SK-N-SH (cell line): ENCODE measurements at regions not wholly inside any gene's neighbourhood (a gene's known extent, or its start where the extent isn't known, plus 50 kb on each side); places are given as distances from the start of the nearest gene placed in this dataset.
A peak's percentile ranks its signal among the peaks of the same experiment; 100 is the strongest.

Experiments used
- CTCF ChIA-PET: fragments of 300-600, 350-600 bp; formaldehyde crosslinking; extraction: SDS; loops from one replicate; lab custom pipeline; 2021; lab: Yijun Ruan, JAX
- POLR2A ChIA-PET: fragments of 350-600 bp; sonication (Branson Sonifier 250); formaldehyde crosslinking; extraction: SDS; loops from one replicate; lab custom pipeline; 2020; ENCODE audit warnings: antibody characterized with exemption, inconsistent platforms; lab: Yijun Ruan, JAX
- DNase-seq: peaks from one replicate; pipeline ENCODE4 v3.0.0; 2012
- H2AFZ ChIP-seq: fragments of 200-600 bp; sonication (generic); 2 replicates; pipeline ENCODE4 v1.8.1; 2016; ENCODE audit warnings: antibody characterized with exemption, mild to moderate bottlenecking, low read depth
- H3F3A ChIP-seq: fragments of 200-600 bp; sonication (generic); replicated peaks from 2 replicates; pipeline ENCODE3; 2016; ENCODE audit warnings: antibody characterized with exemption, mild to moderate bottlenecking; ENCODE audit not compliant: insufficient read depth
- H3K27ac ChIP-seq, 2 experiments: fragments of 200-500 bp in 1 of 2; fragments of 200-600 bp in 1 of 2; sonication (Bioruptor generic) in 1 of 2; sonication (generic), shearing (Covaris generic) in 1 of 2; 2 replicates each; pipeline versions ENCODE4 v1.5.1 to v1.6.1; 2014 to 2016; ENCODE audit warnings: low read depth in 2 of 2, inconsistent platforms in 1 of 2, low read length in 1 of 2, mild to moderate bottlenecking in 1 of 2, mixed read lengths in 1 of 2
- H3K27me3 ChIP-seq: fragments of 200-600 bp; sonication (generic), shearing (Covaris generic); 2 replicates; pipeline ENCODE4 v1.6.1; 2016; ENCODE audit warnings: mixed run types; ENCODE audit not compliant: insufficient read depth
- H3K36me3 ChIP-seq, 2 experiments: fragments of 200-500 bp in 1 of 2; fragments of 200-600 bp in 1 of 2; sonication (Bioruptor generic) in 1 of 2; sonication (generic) in 1 of 2; replicated peaks in 1 of 2; 2 replicates each; pipeline versions ENCODE3 to v1.5.1; 2014 to 2016; ENCODE audit warnings: low read length in 1 of 2, mild to moderate bottlenecking in 1 of 2; ENCODE audit not compliant: insufficient read depth in 2 of 2, control insufficient read depth in 1 of 2
- H3K4me1 ChIP-seq, 2 experiments: fragments of 200-500 bp in 1 of 2; fragments of 200-600 bp in 1 of 2; sonication (Bioruptor generic) in 1 of 2; sonication (generic), shearing (Covaris generic) in 1 of 2; 2 replicates each; pipeline versions ENCODE4 v1.5.1 to v1.6.1; 2014 to 2016; ENCODE audit warnings: low read depth in 1 of 2, low read length in 1 of 2, mixed run types in 1 of 2; ENCODE audit not compliant: insufficient read depth in 2 of 2, control insufficient read depth in 1 of 2
- H3K4me2 ChIP-seq: fragments of 200-600 bp; sonication (generic), shearing (Covaris generic); 2 replicates; pipeline ENCODE4 v1.6.1; 2017; ENCODE audit warnings: mixed run types
- H3K4me3 ChIP-seq, 2 experiments: fragments of 200-500 bp in 1 of 2; fragments of 200-600 bp in 1 of 2; sonication (Bioruptor generic) in 1 of 2; sonication (generic), shearing (Covaris generic) in 1 of 2; 2 replicates each; pipeline versions ENCODE4 v1.5.1 to v1.8.1; 2014 to 2016; ENCODE audit warnings: low read depth in 2 of 2, inconsistent platforms in 1 of 2, low read length in 1 of 2, mild to moderate bottlenecking in 1 of 2, mixed read lengths in 1 of 2, moderate library complexity in 1 of 2
- H3K79me2 ChIP-seq: fragments of 200-600 bp; sonication (generic); 2 replicates; pipeline ENCODE4 v1.8.1; 2017; ENCODE audit warnings: mild to moderate bottlenecking; ENCODE audit not compliant: insufficient read depth
- H3K9ac ChIP-seq: fragments of 200-600 bp; sonication (generic); 2 replicates; pipeline ENCODE4 v1.6.1; 2017; ENCODE audit warnings: mixed run types
- H3K9me2 ChIP-seq: fragments of 200-600 bp; sonication (generic); 2 replicates; pipeline ENCODE4 v1.6.1; 2017; ENCODE audit warnings: mixed run types
- H3K9me3 ChIP-seq: fragments of 200-600 bp; sonication (generic); 2 replicates; pipeline ENCODE4 v1.6.1; 2017; ENCODE audit warnings: mixed run types, mild to moderate bottlenecking, moderate library complexity
- H4K20me1 ChIP-seq: fragments of 200-600 bp; sonication (generic); 2 replicates; pipeline ENCODE4 v1.6.1; 2017; ENCODE audit warnings: mild to moderate bottlenecking, mixed run types; ENCODE audit not compliant: insufficient read depth
- CHD2 ChIP-seq: fragments of 150-350 bp; IDR thresholded peaks from 2 replicates; pipeline ENCODE4 v1.6.1; 2018; ENCODE audit warnings: low read length; ENCODE audit not compliant: partially characterized antibody
- ELF1 ChIP-seq: IDR thresholded peaks from 2 replicates; pipeline ENCODE4 v1.4.0; 2012
- EP300 ChIP-seq, 2 experiments: IDR thresholded peaks; 2 replicates each; pipeline versions ENCODE4 v1.4.0 to v1.6.1; 2012; ENCODE audit warnings: borderline replicate concordance in 1 of 2, low read depth in 1 of 2, low read length in 1 of 2
- FOXM1 ChIP-seq: IDR thresholded peaks from 2 replicates; pipeline ENCODE4 v1.4.0; 2012; ENCODE audit warnings: low read depth, mild to moderate bottlenecking
- GATA2 ChIP-seq: sonication (generic); formaldehyde crosslinking; IDR thresholded peaks from 2 replicates; pipeline ENCODE4 v1.5.0; 2020; ENCODE audit warnings: mild to moderate bottlenecking, missing genetic modification reagents
- IRF3 ChIP-seq: fragments of 150-350 bp; IDR thresholded peaks from 2 replicates; pipeline ENCODE4 v1.6.1; 2016; ENCODE audit warnings: mild to moderate bottlenecking, low read depth, low read length
- JUND ChIP-seq: IDR thresholded peaks from 2 replicates; pipeline ENCODE4 v1.4.0; 2012
- POLR2AphosphoS5 ChIP-seq: IDR thresholded peaks from 2 replicates; pipeline ENCODE4 v1.6.1; 2012; ENCODE audit warnings: low read depth, low read length
- RAD21 ChIP-seq: IDR thresholded peaks from 2 replicates; pipeline ENCODE4 v1.6.1; 2012; ENCODE audit warnings: mild to moderate bottlenecking, low read length
- RCOR1 ChIP-seq: fragments of 150-350 bp; IDR thresholded peaks from 2 replicates; pipeline ENCODE4 v1.6.1; 2017; ENCODE audit warnings: antibody characterized with exemption, low read length
- SIN3A ChIP-seq: IDR thresholded peaks from 2 replicates; pipeline ENCODE4 v1.6.1; 2012; ENCODE audit warnings: low read depth, mild to moderate bottlenecking, low read length, moderate library complexity, borderline replicate concordance
- USF1 ChIP-seq: IDR thresholded peaks from 2 replicates; pipeline ENCODE4 v1.4.0; 2012; ENCODE audit warnings: low read depth, borderline replicate concordance
- WGBS: methylation state at CpG from one replicate; pipeline ENCODE4 v1.1.6; 2017; ENCODE audit warnings: low lambda C conversion rate; 5-methylcytosine and 5-hydroxymethylcytosine counted together
- TF ChIP-seq, protein P1 (sequence below): IDR thresholded peaks from 2 replicates; pipeline ENCODE4 v1.4.0; 2012; ENCODE audit warnings: low read depth
- TF ChIP-seq, protein P2 (sequence below): IDR thresholded peaks from 2 replicates; pipeline ENCODE4 v1.6.1; 2012; ENCODE audit warnings: mild to moderate bottlenecking, low read depth, low read length, moderate library complexity

- ChIA-PET CTCF (interaction anchor here (0.9 kb wide), 1 partner anchor 309 kb away, joined by 3 read pairs; no protein-coding TSS in a partner anchor), POLR2A (no interaction called here)
- peaks cover 7% of the 10 kb centered on the region; the same call in 1 of the 2 replicates for H3K9me3 ChIP-seq
- 14% methylated on average over 2 of the region's 2 CpGs for WGBS
- no peak overlapping the region for H3K27ac ChIP-seq
- no peaks in the 10 kb centered on the region for H4K20me1 ChIP-seq
- H3F3A ChIP-seq, result no peaks in the 10 kb centered on the region
- H3K4me2 ChIP-seq, result no peak overlapping the region
- no peak overlapping the region for H3K9ac ChIP-seq
- TF ChIP-seq GATA2 (peak; percentile 32; the same call in 1 of the 2 replicates), EP300 (IDR thresholded peaks at IDR 0.05; ENCODE audit: borderline replicate concordance in 1 of 2, low read depth in 1 of 2, low read length in 1 of 2) (peak in 1 of 2 experiments; percentile 74; a peak in 2 of 4 replicates), USF1 (no peak), ELF1 (no peak), RAD21 (no peak), IRF3 (no peak), RCOR1 (peak; percentile 21; the same call in 1 of the 2 replicates), CHD2 (peak; percentile 32)
- H3K79me2 ChIP-seq, result no peaks in the 10 kb centered on the region
- DNase-seq, result peak; percentile 14
- no peak overlapping the region for H2AFZ ChIP-seq
- no peaks in the 10 kb centered on the region for H3K9me2 ChIP-seq
- no peak overlapping the region for H3K4me3 ChIP-seq
- H3K36me3 ChIP-seq, result no peaks in the 10 kb centered on the region
- H3K4me1 ChIP-seq, result peaks cover 0 to 8% of the 10 kb centered on the region in 2 experiments; a peak in 2 of 4 replicates
- no peaks in the 10 kb centered on the region for H3K27me3 ChIP-seq
These were observed 1048.6 kb upstream of the KLHL29 start for GRCh38 chr2:22336414-22336813.

DNA sequence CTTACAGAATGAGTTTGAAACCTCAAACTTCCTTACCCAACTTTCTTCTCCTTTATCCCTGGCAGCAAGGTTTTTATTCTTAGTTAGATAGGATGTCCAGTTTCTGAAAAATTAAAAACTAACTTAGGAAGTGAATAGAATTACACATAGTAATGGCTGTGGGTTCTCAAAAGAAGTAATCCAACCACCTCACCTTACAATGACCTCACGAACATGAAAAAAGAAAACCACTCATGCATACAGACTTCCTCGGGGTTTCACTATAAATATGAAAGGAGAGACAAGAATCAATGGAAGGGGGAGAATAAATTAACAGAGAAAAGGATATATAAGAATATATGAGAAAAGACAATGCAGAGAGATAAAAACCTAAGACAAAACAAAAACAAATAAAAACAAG, 1044.3 kb upstream of the KLHL29 start:
- DNase-seq, result no peak
- Histone ChIP-seq H3K4me1 (peaks cover 0 to 8% of the 10 kb centered on the region in 2 experiments; a peak in 2 of 4 replicates), H2AFZ (no peak overlapping the region), H3K79me2 (no peaks in the 10 kb centered on the region), H3K9me3 (peaks cover 3% of the 10 kb centered on the region; the same call in 1 of the 2 replicates), H3K27me3 (no peaks in the 10 kb centered on the region), H3K9ac (no peak overlapping the region), H3K27ac (no peak overlapping the region), H3K36me3 (no peaks in the 10 kb centered on the region), H3K9me2 (no peaks in the 10 kb centered on the region), H3K4me3 (no peak overlapping the region), H3F3A (no peaks in the 10 kb centered on the region), H3K4me2 (no peak overlapping the region), H4K20me1 (no peaks in the 10 kb centered on the region)
- CTCF ChIA-PET, result interaction anchor here (2.4 kb wide), 1 partner anchor 15 kb away, joined by 11 read pairs; no protein-coding TSS in a partner anchor
- POLR2A ChIA-PET, result no interaction called here
- WGBS, result 29% methylated on average over 2 of the region's 2 CpGs
- TF ChIP-seq USF1 (no peak), EP300 (IDR thresholded peaks at IDR 0.05; ENCODE audit: borderline replicate concordance in 1 of 2, low read depth in 1 of 2, low read length in 1 of 2) (no peak), POLR2AphosphoS5 (no peak), JUND (no peak), RAD21 (no peak), SIN3A (no peak), GATA2 (no peak), FOXM1 (no peak)
- TF ChIP-seq, protein P1, sequence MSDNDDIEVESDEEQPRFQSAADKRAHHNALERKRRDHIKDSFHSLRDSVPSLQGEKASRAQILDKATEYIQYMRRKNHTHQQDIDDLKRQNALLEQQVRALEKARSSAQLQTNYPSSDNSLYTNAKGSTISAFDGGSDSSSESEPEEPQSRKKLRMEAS, result no peak
- TF ChIP-seq, protein P2, sequence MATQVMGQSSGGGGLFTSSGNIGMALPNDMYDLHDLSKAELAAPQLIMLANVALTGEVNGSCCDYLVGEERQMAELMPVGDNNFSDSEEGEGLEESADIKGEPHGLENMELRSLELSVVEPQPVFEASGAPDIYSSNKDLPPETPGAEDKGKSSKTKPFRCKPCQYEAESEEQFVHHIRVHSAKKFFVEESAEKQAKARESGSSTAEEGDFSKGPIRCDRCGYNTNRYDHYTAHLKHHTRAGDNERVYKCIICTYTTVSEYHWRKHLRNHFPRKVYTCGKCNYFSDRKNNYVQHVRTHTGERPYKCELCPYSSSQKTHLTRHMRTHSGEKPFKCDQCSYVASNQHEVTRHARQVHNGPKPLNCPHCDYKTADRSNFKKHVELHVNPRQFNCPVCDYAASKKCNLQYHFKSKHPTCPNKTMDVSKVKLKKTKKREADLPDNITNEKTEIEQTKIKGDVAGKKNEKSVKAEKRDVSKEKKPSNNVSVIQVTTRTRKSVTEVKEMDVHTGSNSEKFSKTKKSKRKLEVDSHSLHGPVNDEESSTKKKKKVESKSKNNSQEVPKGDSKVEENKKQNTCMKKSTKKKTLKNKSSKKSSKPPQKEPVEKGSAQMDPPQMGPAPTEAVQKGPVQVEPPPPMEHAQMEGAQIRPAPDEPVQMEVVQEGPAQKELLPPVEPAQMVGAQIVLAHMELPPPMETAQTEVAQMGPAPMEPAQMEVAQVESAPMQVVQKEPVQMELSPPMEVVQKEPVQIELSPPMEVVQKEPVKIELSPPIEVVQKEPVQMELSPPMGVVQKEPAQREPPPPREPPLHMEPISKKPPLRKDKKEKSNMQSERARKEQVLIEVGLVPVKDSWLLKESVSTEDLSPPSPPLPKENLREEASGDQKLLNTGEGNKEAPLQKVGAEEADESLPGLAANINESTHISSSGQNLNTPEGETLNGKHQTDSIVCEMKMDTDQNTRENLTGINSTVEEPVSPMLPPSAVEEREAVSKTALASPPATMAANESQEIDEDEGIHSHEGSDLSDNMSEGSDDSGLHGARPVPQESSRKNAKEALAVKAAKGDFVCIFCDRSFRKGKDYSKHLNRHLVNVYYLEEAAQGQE, result no peak
